Ramos (cell line): ENCODE measurements at regions not wholly inside any gene's neighbourhood (a gene's known extent, or its start where the extent isn't known, plus 50 kb on each side); places are given as distances from the start of the nearest gene placed in this dataset.
"Not testable (repeated sequence)": the region's sequence is repeated elsewhere in the genome, so short reads cannot be mapped to it uniquely, and the experiment has no call there.

Experiments used
- in situ Hi-C: fragments of 300-500 bp; cut with MboI; formaldehyde crosslinking; loops from one replicate; pipeline ENCODE4 v1.14.3; 2022; ENCODE audit warnings: low sequenced_read_pairs; ENCODE audit not compliant: unreplicated experiment

DNA sequence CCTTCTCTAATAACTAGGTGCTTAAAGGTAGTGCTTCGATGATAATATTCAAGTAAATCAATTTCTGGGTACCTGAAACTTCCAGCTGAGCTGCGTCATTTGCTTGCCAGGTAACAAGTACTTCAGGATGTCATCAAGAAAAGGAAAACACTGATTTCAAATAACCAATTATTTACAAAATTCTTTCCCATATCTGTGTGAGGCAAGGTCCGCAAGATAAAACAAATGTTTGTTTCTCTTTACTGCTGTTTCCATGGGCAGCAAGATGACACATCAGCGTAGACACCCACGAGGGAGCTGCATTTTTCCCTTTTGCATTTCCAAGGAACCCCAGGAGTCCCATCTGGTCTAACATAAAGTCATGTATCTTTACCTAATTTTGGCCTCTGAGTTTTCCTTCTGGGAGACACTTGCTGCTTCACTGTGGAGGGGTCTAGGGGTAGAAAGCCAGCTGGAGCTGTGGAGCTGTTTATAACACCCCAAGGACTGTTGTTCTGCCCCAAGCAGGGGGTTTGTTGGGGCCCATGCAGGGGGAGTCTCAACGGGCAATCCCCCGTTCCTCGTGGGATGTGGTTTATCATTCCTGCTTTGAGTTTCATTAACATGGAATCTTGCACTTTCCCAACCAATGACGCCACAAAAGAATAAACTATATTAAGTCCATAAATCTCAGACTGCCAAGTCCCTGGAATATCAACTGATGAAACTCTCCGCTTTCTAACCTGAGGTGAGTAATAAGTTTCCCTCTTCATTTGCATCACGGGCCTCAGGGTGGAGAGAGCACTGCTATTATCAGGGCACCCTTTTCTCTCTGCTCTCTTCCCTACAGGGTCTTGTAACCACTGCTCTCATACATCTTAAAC lies 112.8 kb upstream of the PELI2 start:
- in situ Hi-C loops: no loop called here

DNA sequence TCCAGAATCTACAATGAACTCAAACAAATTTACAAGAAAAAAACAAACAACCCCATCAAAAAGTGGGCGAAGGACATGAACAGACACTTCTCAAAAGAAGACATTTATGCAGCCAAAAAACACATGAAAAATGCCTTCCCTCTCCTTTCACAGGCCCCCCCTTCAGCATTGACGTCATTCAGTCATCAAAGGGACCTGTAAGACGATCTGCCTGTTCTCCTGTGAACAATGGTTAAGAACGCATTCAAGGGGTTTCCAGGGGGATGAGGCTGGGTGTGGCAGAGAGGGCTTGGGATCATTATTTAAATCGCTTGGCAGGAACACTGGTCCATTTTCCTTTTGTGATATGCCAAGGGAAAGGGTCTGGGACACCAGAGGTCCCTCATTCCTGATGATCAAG lies 110.7 kb upstream of the PELI2 start:
- in situ Hi-C loops: not testable (repeated sequence)

DNA sequence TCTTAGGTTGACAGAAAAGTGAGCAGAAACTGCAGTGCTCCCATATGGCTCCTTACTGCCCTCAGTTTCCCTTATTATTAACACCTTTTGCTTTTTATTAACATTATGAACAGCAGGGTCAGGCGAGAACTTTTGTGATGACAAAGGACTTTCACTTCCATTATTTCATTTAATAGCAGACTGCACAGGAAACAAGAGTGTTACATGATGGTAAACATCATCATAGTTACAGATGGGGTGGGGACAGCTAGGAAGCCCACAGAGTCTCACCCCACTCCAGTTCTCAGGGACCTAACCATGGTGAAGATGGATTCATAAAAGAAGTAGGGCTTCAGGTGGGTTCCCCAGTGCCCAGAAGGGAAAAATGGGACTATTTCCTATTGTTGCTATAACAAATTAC lies 110.1 kb upstream of the PELI2 start:
- in situ Hi-C loops: no loop called here

DNA sequence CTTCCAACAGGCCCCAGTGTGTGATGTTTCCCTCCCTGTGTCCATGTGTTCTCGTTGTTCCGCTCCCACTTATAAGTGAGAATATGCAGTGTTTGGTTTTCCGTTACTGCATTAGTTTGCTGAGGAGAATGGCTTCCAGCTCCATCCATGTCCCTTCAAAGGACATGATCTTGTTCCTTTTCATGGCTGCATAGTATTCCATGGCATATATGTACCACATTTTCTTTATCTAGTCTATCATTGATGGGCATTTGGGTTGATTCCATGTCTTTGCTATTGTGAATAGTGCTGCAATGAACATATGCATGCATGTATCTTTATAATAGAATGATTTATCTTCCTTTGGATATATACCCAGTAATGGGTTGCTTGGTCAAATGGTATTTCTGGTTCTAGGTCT lies 109.5 kb upstream of the PELI2 start:
- in situ Hi-C loops: not testable (repeated sequence)

- in situ Hi-C loops: no loop called here
Observed at GRCh38 chr14:56023661-56024081, 94.5 kb upstream of the PELI2 start.

DNA sequence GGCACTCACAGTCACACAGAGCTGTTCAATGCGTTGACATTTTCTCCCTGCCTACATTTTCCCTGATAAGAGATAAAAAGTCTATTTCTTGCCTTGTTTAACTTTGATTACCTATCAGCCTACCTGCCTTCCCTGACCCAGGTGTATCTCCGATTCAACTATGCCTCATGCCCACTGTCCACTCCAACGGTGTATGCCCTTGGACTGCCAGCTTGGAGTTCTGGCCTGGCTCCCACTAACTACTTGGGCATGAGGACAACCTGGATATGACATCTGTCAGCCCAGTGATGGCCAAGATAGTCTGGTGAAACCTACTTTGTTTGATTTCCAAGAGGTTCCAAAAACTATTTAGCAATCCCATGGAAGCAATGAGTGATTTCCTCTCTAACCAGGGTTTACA lies 93.0 kb upstream of the PELI2 start:
- in situ Hi-C loops: no loop called here

DNA sequence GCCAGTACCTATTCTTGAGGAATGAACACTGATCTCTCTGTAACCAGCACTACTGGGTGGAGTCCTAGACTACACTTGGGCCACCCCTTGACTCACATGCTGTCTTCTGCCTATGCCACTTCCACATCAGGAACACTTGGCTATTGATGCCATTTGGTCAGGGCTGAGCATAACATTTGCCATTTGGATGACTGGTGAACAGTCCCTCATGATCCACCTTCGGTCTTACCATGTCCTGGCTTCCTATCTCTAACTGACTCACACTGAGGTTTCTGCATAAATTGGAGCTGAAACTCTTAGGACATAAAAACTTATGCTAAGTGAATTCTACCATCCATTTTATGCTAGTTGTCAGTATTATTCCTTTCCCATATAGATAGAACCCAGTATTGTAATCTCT lies 91.7 kb upstream of the PELI2 start:
- in situ Hi-C loops: no loop called here

- in situ Hi-C loops: no loop called here
Observed at GRCh38 chr14:56027421-56027820, 90.8 kb upstream of the PELI2 start.

- in situ Hi-C loops: no loop called here
Observed at GRCh38 chr14:56027916-56028712, 90.1 kb upstream of the PELI2 start.

- in situ Hi-C loops: no loop called here
Observed at GRCh38 chr14:56036353-56036752, 81.9 kb upstream of the PELI2 start.

DNA sequence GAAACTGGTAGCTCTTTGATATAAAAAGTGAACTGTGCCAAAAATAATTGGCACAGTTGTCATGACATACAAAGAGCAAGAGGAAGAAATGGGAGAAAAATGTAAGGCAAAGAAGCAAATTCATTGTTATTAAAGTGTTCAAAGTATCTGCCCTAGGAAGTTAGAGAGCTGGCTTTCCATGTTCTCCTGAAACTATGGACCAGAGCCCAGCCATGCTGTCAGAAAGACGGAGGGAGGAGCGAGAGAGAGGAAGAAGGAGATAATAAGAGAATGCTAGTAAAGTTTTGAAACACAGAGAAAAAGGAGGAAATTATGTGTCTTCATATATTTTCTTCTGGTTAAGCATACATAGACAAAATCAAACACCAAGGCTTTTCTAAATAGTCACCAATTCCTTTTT lies 78.1 kb upstream of the PELI2 start:
- in situ Hi-C loops: no loop called here

- in situ Hi-C loops: no loop called here
Observed at GRCh38 chr14:56044196-56044595, 74.0 kb upstream of the PELI2 start.

GRCh38 chr14:56046546-56046945 lies 71.7 kb upstream of the PELI2 start:
- in situ Hi-C loops: no loop called here

DNA sequence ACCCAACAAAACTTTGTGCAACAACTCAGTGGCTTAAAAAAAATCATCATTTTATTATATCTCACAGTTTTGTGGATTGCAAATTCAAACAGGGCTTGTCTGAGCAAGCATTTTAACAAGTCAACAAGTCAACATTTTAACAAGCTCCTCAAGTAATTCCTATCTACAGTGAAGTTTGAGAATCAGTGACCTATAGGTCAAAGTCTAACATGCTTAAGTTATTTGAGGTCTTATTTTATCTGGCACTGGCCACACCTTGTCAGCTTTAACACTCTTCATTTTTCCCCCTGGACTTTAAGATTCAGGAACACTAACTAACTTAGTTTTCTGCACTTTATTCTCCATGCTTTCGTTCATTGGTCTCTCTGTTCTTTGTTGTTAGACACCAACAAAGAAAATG lies 71.2 kb upstream of the PELI2 start:
- in situ Hi-C loops: no loop called here

GRCh38 chr14:56049536-56049935 lies 68.7 kb upstream of the PELI2 start:
- in situ Hi-C loops: no loop called here

DNA sequence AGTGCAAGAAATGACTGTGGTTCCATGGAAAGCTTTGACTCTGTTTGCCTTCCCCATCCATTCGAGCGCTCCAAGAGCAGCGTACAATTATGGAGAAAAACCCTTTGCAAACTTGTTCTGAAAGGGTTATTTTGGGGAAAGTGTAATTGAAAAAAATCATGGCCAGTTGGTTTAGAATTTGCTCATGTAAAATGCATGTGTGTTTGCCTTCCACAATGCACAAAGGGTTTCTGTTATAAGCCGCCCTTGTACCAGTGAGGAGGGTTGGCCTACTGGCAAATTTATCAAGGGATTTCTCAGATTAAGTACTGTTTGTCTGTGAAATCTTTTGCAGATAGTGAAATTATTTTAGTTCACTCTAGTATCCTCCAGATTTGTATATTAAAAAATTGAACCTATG lies 62.7 kb upstream of the PELI2 start:
- in situ Hi-C loops: no loop called here

- in situ Hi-C loops: no loop called here
Observed at GRCh38 chr14:56056031-56056430, 62.2 kb upstream of the PELI2 start.

DNA sequence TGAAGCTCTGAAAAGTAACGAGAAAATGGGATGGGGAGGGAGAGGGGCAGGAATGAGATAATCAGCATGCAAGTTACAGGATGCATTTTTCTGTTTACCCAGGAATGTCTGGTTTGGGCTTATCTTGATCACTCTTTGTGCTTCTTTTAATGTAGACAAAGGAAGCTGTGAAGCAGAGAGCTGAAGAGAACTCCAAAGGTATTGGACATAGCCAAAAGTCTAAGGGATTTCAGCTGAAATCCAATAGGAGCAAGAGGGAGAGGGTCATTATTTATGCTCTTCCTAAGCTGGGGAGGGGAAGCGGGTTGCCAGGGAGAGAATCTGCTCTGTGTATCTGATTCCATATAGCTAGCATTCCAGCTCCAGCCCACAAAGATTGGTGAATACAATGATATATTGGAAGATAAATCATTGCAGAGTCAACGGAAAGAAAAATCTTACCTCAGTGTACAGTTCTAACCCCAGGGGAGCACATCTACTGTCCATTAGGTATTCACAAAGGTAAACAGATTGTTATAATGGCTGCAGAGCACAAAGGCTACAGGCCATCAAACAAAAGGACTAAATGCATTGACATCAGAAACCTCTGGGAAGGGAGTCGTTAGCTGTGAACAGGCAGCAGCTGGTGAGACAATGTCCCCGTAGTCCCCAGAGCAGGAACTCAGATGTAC lies 61.0 kb upstream of the PELI2 start:
- in situ Hi-C loops: no loop called here

DNA sequence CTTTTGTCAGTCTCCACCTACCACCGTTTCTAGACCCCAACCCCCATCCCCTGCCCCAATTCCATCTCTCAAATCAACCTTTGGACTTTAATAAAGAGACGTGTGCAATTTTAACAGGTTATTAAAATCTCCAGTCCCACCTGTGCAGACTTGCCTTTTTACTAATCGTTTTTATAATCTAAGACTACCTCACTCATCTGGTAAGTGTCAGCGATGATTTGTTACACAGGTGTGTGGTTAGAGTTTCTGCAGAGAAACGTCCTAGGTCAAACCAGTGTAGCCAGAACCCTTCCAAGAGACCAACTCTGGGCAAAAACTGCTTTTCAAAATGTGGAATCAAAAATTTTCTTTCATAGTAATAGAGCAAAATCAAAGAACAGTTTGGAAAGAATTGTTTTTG lies 60.4 kb upstream of the PELI2 start:
- in situ Hi-C loops: no loop called here

DNA sequence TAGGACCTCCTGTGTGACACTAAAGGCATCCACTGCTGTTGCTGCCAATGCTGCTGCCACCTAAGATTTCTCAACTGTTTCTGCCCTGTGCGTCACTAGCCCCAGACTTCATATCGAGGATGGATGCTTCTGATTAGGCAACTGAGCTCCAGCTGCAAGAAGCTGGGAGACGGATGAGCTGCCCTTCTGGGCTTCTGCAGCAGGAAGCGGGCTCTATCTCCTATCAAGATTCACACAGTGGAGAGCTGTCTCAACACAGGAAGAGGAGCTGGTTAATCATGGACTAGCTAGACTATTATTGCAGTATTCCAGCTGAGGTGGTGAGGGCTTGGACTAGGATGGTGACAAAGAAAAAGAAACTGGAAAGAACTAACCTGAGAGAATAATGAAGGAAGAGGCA lies 59.2 kb upstream of the PELI2 start:
- in situ Hi-C loops: no loop called here

DNA sequence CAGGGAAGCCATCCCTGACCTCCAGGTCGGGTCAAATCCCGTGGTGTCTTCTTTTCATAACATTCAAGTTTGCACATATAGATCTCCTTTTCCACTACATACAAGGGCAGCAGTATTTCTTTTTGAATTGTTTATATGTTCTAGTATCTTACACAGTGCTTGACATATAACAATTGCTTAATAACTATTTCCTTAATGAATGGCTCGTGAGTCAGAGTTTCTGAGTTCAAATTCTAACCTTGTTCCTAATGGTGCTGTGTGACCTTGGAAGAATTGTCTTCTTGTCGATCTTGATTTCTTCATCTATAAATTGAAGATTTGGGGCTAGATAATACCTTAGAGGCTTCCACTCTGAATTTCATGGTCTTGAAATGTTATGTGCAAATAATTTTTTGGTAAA lies 57.2 kb upstream of the PELI2 start:
- in situ Hi-C loops: no loop called here
